H9 (cell line): ENCODE measurements at regions not wholly inside any gene's neighbourhood (a gene's known extent, or its start where the extent isn't known, plus 50 kb on each side); places are given as distances from the start of the nearest gene placed in this dataset.

Experiments
- DNase-seq: peaks from one replicate; pipeline ENCODE4 v3.0.0-alpha.2; 2017
- H2AFZ ChIP-seq: one replicate; pipeline ENCODE4 v1.6.1; 2013; ENCODE audit warnings: mild to moderate bottlenecking, low read length, control low read depth, moderate library complexity
- H2AK5ac ChIP-seq: 2 replicates; pipeline ENCODE4 v1.6.1; 2013; ENCODE audit warnings: low read length, control low read depth, mixed read lengths; ENCODE audit not compliant: insufficient read length
- H2BK120ac ChIP-seq: one replicate; pipeline ENCODE4 v1.6.1; 2013; ENCODE audit warnings: low read depth, mild to moderate bottlenecking, low read length, control low read depth, inconsistent platforms; ENCODE audit not compliant: poor library complexity, severe bottlenecking
- H2BK12ac ChIP-seq: 2 replicates; pipeline ENCODE4 v1.6.1; 2013; ENCODE audit warnings: low read length, control low read depth, mixed read lengths, low read depth; ENCODE audit not compliant: insufficient read length
- H2BK15ac ChIP-seq: 2 replicates; pipeline ENCODE4 v1.6.1; 2013; ENCODE audit warnings: low read depth, low read length, control low read depth
- H2BK20ac ChIP-seq: one replicate; pipeline ENCODE4 v1.6.1; 2013; ENCODE audit warnings: low read depth, mild to moderate bottlenecking, low read length, control low read depth, inconsistent platforms; ENCODE audit not compliant: poor library complexity, severe bottlenecking
- H2BK5ac ChIP-seq: 2 replicates; pipeline ENCODE4 v1.6.1; 2013; ENCODE audit warnings: low read length, control low read depth, mixed read lengths; ENCODE audit not compliant: insufficient read length
- H3K14ac ChIP-seq: 2 replicates; pipeline ENCODE4 v1.6.1; 2013; ENCODE audit warnings: low read length, control low read depth; ENCODE audit not compliant: insufficient read depth
- H3K18ac ChIP-seq: 2 replicates; pipeline ENCODE4 v1.6.1; 2013; ENCODE audit warnings: low read depth, mild to moderate bottlenecking, mixed read lengths, low read length, control low read depth; ENCODE audit not compliant: insufficient read length
- H3K23ac ChIP-seq: 2 replicates; pipeline ENCODE4 v1.6.1; 2013; ENCODE audit warnings: low read length, control low read depth, mixed read lengths, low read depth; ENCODE audit not compliant: insufficient read length
- H3K23me2 ChIP-seq: 2 replicates; pipeline ENCODE4 v1.6.1; 2013; ENCODE audit warnings: low read depth, mild to moderate bottlenecking, mixed read lengths, low read length, control low read depth; ENCODE audit not compliant: insufficient read length, poor library complexity, severe bottlenecking
- H3K27ac ChIP-seq: 2 replicates; pipeline ENCODE4 v1.5.1; 2013; ENCODE audit warnings: low read length, control low read depth, mixed read lengths, low read depth; ENCODE audit not compliant: insufficient read length
- H3K27me3 ChIP-seq: 2 replicates; pipeline ENCODE4 v1.6.1; 2013; ENCODE audit warnings: low read length, control low read depth, inconsistent platforms; ENCODE audit not compliant: insufficient read depth
- H3K4ac ChIP-seq: 2 replicates; pipeline ENCODE4 v1.6.1; 2013; ENCODE audit warnings: low read depth, mild to moderate bottlenecking, control low read depth, inconsistent platforms, low read length, moderate library complexity
- H3K4me1 ChIP-seq: 2 replicates; pipeline ENCODE4 v1.6.1; 2013; ENCODE audit warnings: low read length, control low read depth, inconsistent platforms; ENCODE audit not compliant: insufficient read depth
- H3K4me2 ChIP-seq: 2 replicates; pipeline ENCODE4 v1.6.1; 2013; ENCODE audit warnings: low read length, control low read depth, mixed read lengths; ENCODE audit not compliant: insufficient read length, insufficient read depth
- H3K56ac ChIP-seq: 2 replicates; pipeline ENCODE4 v1.6.1; 2013; ENCODE audit warnings: low read depth, mild to moderate bottlenecking, mixed read lengths, low read length, control low read depth; ENCODE audit not compliant: insufficient read length
- H3K79me1 ChIP-seq: 2 replicates; pipeline ENCODE4 v1.6.1; 2013; ENCODE audit warnings: low read depth, mild to moderate bottlenecking, moderate library complexity, low read length, control low read depth, inconsistent platforms; ENCODE audit not compliant: insufficient read depth, poor library complexity, severe bottlenecking
- H3K79me2 ChIP-seq: 2 replicates; pipeline ENCODE4 v1.6.1; 2013; ENCODE audit warnings: low read length, control low read depth, inconsistent platforms; ENCODE audit not compliant: insufficient read depth
- H3K9ac ChIP-seq: 2 replicates; pipeline ENCODE4 v1.6.1; 2013; ENCODE audit warnings: low read length, control low read depth, mixed read lengths; ENCODE audit not compliant: insufficient read length; ENCODE audit errors: extremely low read depth
- H3K9me3 ChIP-seq: one replicate; pipeline ENCODE4 v1.6.1; 2013; ENCODE audit warnings: low read depth, low read length, inconsistent platforms; ENCODE audit not compliant: control insufficient read depth
- H3T11ph ChIP-seq: one replicate; pipeline ENCODE4 v1.6.1; 2013; ENCODE audit warnings: mild to moderate bottlenecking, low read length, control low read depth, inconsistent platforms
- H4K20me1 ChIP-seq: one replicate; pipeline ENCODE4 v1.6.1; 2013; ENCODE audit not compliant: control insufficient read depth, insufficient read length, insufficient read depth
- H4K5ac ChIP-seq: 2 replicates; pipeline ENCODE4 v1.6.1; 2013; ENCODE audit warnings: low read depth, mild to moderate bottlenecking, mixed read lengths, low read length, control low read depth; ENCODE audit not compliant: insufficient read length
- H4K8ac ChIP-seq: replicated peaks from 2 replicates; pipeline ENCODE4 v1.6.1; 2013; ENCODE audit warnings: low read length, control low read depth, mixed read lengths, low read depth; ENCODE audit not compliant: insufficient read length
- H4K91ac ChIP-seq: 2 replicates; pipeline ENCODE4 v1.6.1; 2013; ENCODE audit warnings: low read depth, mild to moderate bottlenecking, moderate library complexity, mixed read lengths, low read length, control low read depth; ENCODE audit not compliant: insufficient read length
- H3K27ac Mint-ChIP-seq, 3 experiments: 2 replicates in 2 of 3; 3 replicates in 1 of 3; pipeline ENCODE4 v1.8.0; 2020 to 2021; ENCODE audit warnings: mixed read lengths in 3 of 3, mild to moderate bottlenecking in 1 of 3, moderate library complexity in 1 of 3
- H3K27me3 Mint-ChIP-seq: 2 replicates; pipeline ENCODE4 v1.8.0; 2021; ENCODE audit warnings: low read depth, mild to moderate bottlenecking, moderate library complexity, mixed read lengths
- H3K36me3 Mint-ChIP-seq, 3 experiments: 2 replicates in 2 of 3; 3 replicates in 1 of 3; pipeline ENCODE4 v1.8.0; 2020 to 2021; ENCODE audit warnings: low read depth in 3 of 3, mixed read lengths in 3 of 3; ENCODE audit not compliant: insufficient read depth in 1 of 3
- H3K4me1 Mint-ChIP-seq, 2 experiments: 2 replicates each; pipeline ENCODE4 v1.8.0; 2020; ENCODE audit warnings: mixed read lengths in 2 of 2
- H3K4me3 Mint-ChIP-seq, 2 experiments: 2 replicates in 1 of 2; 3 replicates in 1 of 2; pipeline ENCODE4 v1.8.0; 2020 to 2021; ENCODE audit warnings: mild to moderate bottlenecking in 2 of 2, mixed read lengths in 2 of 2, moderate library complexity in 1 of 2
- H3K9me3 Mint-ChIP-seq, 2 experiments: 2 replicates in 1 of 2; 3 replicates in 1 of 2; pipeline ENCODE4 v1.8.0; 2020; ENCODE audit warnings: mild to moderate bottlenecking in 2 of 2, mixed read lengths in 2 of 2, moderate library complexity in 1 of 2
- CTCF ChIP-seq: fragments of 200-600 bp; sonication (generic); conservative IDR thresholded peaks from 3 replicates; pipeline ENCODE4 v1.8.0; 2021; ENCODE audit warnings: antibody characterized with exemption, mild to moderate bottlenecking
- WGBS: extraction: QIAGEN DNeasy Blood & Tissue Kit; methylation state at CpG from one replicate; pipeline ENCODE4 v1.1.7; 2013; ENCODE audit warnings: missing lambda C conversion rate, low lambda C conversion rate, mixed read lengths; ENCODE audit not compliant: insufficient read length; ENCODE audit errors: extremely low coverage; 5-methylcytosine and 5-hydroxymethylcytosine counted together

GRCh38 chr6:82781620-82782204 lies 283.9 kb downstream of the UBE3D start:
- no peaks in the 10 kb centered on the region for H3K9me3 Mint-ChIP-seq
- H3K79me2 ChIP-seq = no peaks in the 10 kb centered on the region
- H2BK15ac ChIP-seq = no peak overlapping the region
- no peaks in the 10 kb centered on the region for H3K27me3 Mint-ChIP-seq
- H3K27ac Mint-ChIP-seq = no peak overlapping the region; a peak in 1 of 7 replicates
- H3K27me3 ChIP-seq = no peaks in the 10 kb centered on the region
- H3K4ac ChIP-seq = no peak overlapping the region
- H3K27ac ChIP-seq = no peak overlapping the region
- H3K4me3 Mint-ChIP-seq = no peak overlapping the region
- H3T11ph ChIP-seq = no peak overlapping the region
- no peaks in the 10 kb centered on the region for H3K9me3 ChIP-seq
- H2BK5ac ChIP-seq = no peak overlapping the region
- DNase-seq = no peak
- no peak overlapping the region for H2AK5ac ChIP-seq
- no peak overlapping the region for H3K4me2 ChIP-seq
- H4K5ac ChIP-seq = no peak overlapping the region
- H3K23ac ChIP-seq = no peak overlapping the region
- TF ChIP-seq CTCF = no peak
- H2BK120ac ChIP-seq = no peak overlapping the region
- no peak overlapping the region for H3K14ac ChIP-seq
- H2AFZ ChIP-seq = no peak overlapping the region
- H4K8ac ChIP-seq = no peak overlapping the region
- WGBS = no CpG with 5 or more reads among the region's 2 CpGs
- no peaks in the 10 kb centered on the region for H3K4me1 ChIP-seq
- H3K79me1 ChIP-seq = no peaks in the 10 kb centered on the region
- no peaks in the 10 kb centered on the region for H3K4me1 Mint-ChIP-seq
- no peak overlapping the region for H3K9ac ChIP-seq
- H3K56ac ChIP-seq = no peak overlapping the region
- H3K36me3 Mint-ChIP-seq = no peaks in the 10 kb centered on the region
- H3K23me2 ChIP-seq = no peaks in the 10 kb centered on the region
- no peak overlapping the region for H2BK12ac ChIP-seq
- H2BK20ac ChIP-seq = no peak overlapping the region
- no peaks in the 10 kb centered on the region for H4K20me1 ChIP-seq
- H4K91ac ChIP-seq = no peak overlapping the region
- no peak overlapping the region for H3K18ac ChIP-seq
